Activated T-cell treated with anti-CD3 and anti-CD28 coated beads, Interleukin-2, amount 50 U/mL, for 24 hours (primary cell): ENCODE measurements at regions not wholly inside any gene's neighbourhood (a gene's known extent, or its start where the extent isn't known, plus 50 kb on each side); places are given as distances from the start of the nearest gene placed in this dataset.
"Not testable (repeated sequence)": the region's sequence is repeated elsewhere in the genome, so short reads cannot be mapped to it uniquely, and the experiment has no call there.

ENCODE experiments used
- DNase-seq: peaks from one replicate; pipeline ENCODE4 v3.0.0-alpha.2; 2020
- H3K27ac Mint-ChIP-seq: 2 replicates; pipeline ENCODE4 v1.8.0; 2020; ENCODE audit warnings: mild to moderate bottlenecking, mixed read lengths
- H3K27me3 Mint-ChIP-seq: 2 replicates; pipeline ENCODE4 v1.8.0; 2020; ENCODE audit warnings: mixed read lengths
- H3K36me3 Mint-ChIP-seq: 2 replicates; pipeline ENCODE4 v1.8.0; 2020; ENCODE audit warnings: low read depth, mixed read lengths
- H3K4me1 Mint-ChIP-seq: 2 replicates; pipeline ENCODE4 v1.8.0; 2020; ENCODE audit warnings: low read depth, mixed read lengths
- H3K4me3 Mint-ChIP-seq: 2 replicates; pipeline ENCODE4 v1.8.0; 2020; ENCODE audit warnings: mild to moderate bottlenecking, moderate library complexity, mixed read lengths
- H3K9me3 Mint-ChIP-seq: 2 replicates; pipeline ENCODE4 v1.8.0; 2020; ENCODE audit warnings: mixed read lengths

DNA sequence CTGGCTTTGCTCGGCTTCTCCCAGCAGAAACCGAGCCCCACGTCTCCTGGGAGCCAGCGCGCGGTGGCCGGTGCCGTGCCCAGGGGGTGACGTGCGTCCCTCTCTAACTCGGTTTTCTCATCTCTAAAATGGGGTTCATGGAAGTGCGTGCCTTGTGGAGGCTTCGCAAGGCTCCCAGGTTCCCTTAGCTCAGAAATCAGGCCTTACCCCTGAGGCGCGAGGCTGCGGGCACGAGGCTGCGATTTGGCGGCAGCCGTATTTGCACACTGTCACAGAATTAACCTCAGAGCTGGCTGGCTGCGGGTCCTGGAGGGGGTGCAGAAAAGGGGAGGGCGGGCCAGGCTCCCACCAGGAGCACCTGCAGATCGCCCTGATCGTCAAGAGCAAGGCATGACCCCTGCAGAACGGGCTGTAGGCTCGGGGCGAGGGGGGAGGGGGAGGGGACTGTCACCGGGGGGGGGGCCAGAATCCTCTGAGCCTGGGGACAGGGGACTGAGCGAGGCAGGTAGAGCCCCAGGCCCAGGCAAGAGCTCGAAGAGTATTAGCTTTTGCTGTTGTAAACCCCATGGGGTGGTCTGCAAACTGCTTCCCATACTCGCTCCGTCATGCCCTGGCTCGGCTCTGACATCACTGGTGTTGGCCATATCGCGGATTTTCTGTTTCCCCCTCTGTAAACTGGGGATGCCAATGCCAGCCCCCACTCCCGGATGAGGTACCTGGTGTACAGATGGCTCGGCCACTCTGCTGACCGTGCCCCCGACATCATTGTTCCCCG, 62.2 kb downstream of the CCNE1 start:
- Mint-ChIP-seq H3K4me1 (peaks cover 7% of the 10 kb centered on the region), H3K36me3 (no peaks in the 10 kb centered on the region), H3K4me3 (peak overlapping the region; percentile 20), H3K27ac (no peak overlapping the region), H3K27me3 (peaks cover 28% of the 10 kb centered on the region), H3K9me3 (no peaks in the 10 kb centered on the region)
- DNase-seq: no peak

DNA sequence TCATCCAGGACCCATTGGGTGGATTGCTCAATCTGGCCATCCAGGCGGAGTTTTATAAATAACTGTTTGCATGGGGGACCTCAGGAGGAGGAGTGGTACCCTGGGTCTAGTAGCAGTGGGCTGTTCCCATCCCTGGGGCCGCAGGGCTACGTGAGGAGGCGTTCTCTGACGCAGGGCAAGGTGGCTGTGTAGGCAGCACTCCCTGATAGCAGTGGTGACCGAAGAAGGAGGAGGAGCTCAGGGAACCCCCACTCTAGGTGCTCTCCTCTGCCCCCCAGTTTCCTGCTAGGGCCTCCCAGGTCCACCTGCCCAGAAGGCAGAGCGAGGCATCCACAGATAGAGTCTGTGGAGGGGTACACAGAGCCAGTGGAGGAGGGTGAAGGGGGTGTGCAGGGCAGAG, 64.1 kb downstream of the CCNE1 start:
- H3K4me1 Mint-ChIP-seq: peaks cover 7% of the 10 kb centered on the region
- H3K27ac Mint-ChIP-seq: no peak overlapping the region
- no peak overlapping the region for H3K4me3 Mint-ChIP-seq
- no peaks in the 10 kb centered on the region for H3K36me3 Mint-ChIP-seq
- no peaks in the 10 kb centered on the region for H3K9me3 Mint-ChIP-seq
- H3K27me3 Mint-ChIP-seq: peaks cover 30% of the 10 kb centered on the region
- no peak for DNase-seq

DNA sequence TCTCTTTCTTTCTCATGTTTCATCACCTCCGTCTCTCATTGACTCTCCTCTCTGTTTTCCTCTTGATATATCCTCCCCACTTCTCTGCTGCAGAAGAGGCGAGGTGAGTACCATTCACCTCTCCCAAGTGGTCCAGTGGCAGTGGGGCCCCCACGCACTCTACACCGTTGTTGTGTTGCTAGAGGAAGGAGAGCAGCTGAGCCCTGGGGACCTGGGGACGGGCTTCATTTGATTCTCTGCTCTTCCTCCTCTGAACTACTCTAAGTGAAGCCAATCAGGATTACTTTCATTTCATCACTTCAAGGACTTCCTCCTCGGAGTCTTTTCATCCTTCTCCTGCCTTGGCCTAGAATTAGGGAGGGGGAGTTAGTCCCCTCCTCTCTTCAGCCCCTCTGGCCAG, 64.6 kb downstream of the CCNE1 start:
- H3K27ac Mint-ChIP-seq: no peak overlapping the region
- no peaks in the 10 kb centered on the region for H3K36me3 Mint-ChIP-seq
- no peaks in the 10 kb centered on the region for H3K9me3 Mint-ChIP-seq
- H3K4me1 Mint-ChIP-seq: peaks cover 7% of the 10 kb centered on the region
- DNase-seq: no peak
- H3K4me3 Mint-ChIP-seq: no peak overlapping the region
- peaks cover 27% of the 10 kb centered on the region for H3K27me3 Mint-ChIP-seq

DNA sequence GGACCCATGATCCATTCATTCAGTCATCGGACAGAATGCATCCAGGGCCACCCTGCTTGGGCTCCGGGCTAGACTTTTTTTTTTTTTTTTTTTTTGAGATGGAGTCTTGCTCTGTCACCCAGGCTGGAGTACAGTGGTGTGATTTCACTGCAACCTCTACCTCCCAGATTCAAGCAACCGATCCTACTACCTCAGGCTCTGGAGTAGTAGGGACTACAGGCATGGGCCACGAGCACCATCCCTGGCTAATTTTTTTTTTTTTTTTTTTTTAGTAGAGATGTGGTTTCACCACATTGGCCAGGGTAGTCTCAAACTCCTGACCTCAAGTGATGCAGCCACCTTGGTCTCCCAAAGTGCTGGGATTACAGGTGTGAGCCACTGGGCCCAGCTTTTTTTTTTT, 65.1 kb downstream of the CCNE1 start:
- H3K9me3 Mint-ChIP-seq, DNase-seq, H3K27ac Mint-ChIP-seq, H3K4me1 Mint-ChIP-seq, H3K4me3 Mint-ChIP-seq, H3K36me3 Mint-ChIP-seq: not testable (repeated sequence)
- H3K27me3 Mint-ChIP-seq: peaks cover 25% of the 10 kb centered on the region

DNA sequence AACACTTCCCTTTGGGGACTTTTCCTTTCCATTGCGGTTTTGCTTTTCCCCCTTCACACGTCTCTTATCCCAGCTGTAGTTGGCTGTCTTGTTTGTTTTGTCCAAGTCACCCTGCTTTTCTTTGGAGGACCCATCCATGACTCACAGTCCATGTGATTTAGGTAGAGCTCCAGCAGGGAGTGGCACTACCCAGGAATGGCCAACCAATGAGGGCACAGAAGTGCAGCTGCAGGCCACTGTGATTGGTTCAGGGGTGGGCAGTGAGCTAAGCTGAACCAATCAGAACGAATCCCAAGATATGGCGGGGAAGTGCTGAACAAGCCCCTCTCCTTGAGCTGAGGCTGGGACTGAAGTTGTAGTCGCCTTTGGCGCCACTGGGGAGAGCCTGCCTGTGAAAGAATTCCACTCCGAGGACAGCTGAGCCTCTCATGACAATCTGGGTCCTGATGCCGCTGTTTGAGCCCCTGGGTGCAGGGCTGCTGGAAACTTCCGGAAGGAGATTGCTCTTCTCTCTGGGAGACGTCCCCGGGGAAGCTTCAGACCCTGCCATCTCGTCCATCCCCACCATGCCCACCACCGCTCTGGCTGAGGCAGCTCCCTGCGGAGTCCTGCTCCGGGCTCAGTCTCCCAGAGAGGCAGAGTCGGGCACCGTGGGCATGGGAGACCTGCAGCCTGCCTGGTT, 62.9 kb upstream of the URI1 start:
- H3K27me3 Mint-ChIP-seq: peaks cover 14% of the 10 kb centered on the region
- H3K27ac Mint-ChIP-seq: no peak overlapping the region
- no peaks in the 10 kb centered on the region for H3K36me3 Mint-ChIP-seq
- DNase-seq: no peak
- H3K9me3 Mint-ChIP-seq: no peaks in the 10 kb centered on the region
- no peaks in the 10 kb centered on the region for H3K4me1 Mint-ChIP-seq
- no peak overlapping the region for H3K4me3 Mint-ChIP-seq

DNA sequence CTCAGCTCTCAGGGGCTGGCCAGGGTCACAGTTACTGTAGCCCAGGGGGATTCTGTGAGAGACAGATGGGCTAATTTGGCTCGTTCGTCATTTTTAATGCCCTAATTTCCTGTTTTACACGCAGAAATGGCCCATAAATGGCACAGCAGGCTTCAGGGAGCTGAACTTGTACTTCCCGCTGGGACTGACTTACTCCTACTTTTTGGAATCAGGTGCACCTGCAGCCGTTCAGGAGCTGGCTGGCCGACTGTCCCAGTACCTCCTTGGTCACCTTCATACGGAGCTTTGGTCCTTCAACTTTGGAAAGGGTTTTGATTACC, 62.4 kb upstream of the URI1 start:
- Mint-ChIP-seq H3K36me3 (no peaks in the 10 kb centered on the region), H3K4me1 (no peaks in the 10 kb centered on the region), H3K9me3 (no peaks in the 10 kb centered on the region), H3K4me3 (no peak overlapping the region), H3K27ac (no peak overlapping the region), H3K27me3 (peaks cover 10% of the 10 kb centered on the region)
- DNase-seq: no peak

DNA sequence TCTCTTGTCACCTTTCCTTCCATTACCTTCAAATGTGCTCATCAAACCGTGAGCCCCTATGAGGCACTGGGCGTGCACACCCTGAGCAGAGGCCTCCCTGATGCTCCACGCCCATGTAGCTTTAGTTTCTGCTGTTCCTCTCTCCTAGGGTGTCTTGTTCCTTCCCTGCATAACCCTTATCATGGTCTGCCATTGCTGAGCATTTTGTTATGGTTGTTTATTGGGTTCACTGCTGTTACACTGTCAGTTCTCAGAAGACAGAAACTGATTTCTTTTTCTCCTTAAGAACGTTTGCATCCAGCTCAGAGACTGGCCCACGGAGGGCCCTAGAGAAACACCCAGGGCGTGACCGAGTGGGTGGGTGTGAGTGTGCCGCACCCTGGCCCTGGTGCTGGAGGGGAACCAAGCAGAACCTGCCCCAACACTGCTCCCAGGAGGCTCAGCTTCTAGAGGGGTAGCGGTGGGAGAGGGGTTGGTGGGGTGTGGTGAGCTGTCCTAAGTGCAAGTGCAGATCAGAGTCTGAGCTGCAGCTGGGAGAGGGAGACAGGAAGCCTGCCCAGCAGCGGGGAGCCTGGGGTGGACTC, 61.4 kb upstream of the URI1 start:
- H3K9me3 Mint-ChIP-seq: no peaks in the 10 kb centered on the region
- DNase-seq: no peak
- H3K4me3 Mint-ChIP-seq: no peak overlapping the region
- no peaks in the 10 kb centered on the region for H3K36me3 Mint-ChIP-seq
- peaks cover 8% of the 10 kb centered on the region for H3K27me3 Mint-ChIP-seq
- no peak overlapping the region for H3K27ac Mint-ChIP-seq
- H3K4me1 Mint-ChIP-seq: no peaks in the 10 kb centered on the region

DNA sequence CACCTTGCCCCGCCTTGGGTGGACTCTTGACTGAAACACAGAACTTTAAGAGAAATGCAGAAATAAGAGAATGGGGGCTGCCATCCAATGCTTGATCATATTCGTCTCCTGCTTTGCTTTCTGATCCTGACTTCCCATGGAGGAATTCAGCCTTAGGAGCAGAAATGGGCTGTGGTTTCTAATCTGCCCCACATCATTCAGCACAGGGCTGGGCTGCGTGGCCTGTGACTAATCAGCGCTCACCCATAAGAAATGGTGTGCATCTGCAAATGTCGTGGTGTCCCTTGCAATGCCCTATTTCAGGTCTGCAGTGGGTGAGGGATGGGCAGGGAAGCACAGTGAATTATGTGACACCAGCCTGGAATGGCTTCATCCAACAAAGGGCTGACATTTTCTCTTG, 60.7 kb upstream of the URI1 start:
- Mint-ChIP-seq H3K27me3 (peaks cover 8% of the 10 kb centered on the region), H3K27ac (no peak overlapping the region)
- no peak for DNase-seq

DNA sequence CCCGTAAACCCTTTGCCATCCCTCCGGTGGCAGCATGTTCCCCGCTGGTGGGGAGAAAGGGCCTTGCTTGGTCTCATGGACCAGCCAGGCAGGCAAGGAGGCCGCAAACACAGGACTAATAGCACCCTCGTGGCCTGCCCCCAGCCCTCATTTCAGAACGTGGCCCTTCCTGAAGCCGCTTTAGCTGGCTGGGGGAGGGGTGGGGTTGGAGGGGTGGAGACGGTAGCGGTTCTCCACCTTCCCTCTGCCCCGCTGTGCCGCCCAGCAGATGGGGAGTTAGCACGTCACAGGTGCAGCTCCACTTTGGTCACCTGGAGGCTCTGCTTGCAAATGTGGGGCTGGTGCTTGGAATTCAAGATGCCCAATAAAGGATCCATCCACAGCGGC, 59.3 kb upstream of the URI1 start:
- no peaks in the 10 kb centered on the region for H3K9me3 Mint-ChIP-seq
- H3K27ac Mint-ChIP-seq: no peak overlapping the region
- H3K36me3 Mint-ChIP-seq: no peaks in the 10 kb centered on the region
- H3K27me3 Mint-ChIP-seq: peaks cover 8% of the 10 kb centered on the region
- peaks cover 7% of the 10 kb centered on the region for H3K4me1 Mint-ChIP-seq
- no peak overlapping the region for H3K4me3 Mint-ChIP-seq
- no peak for DNase-seq

More for the DNA sequence above, 60.7 kb upstream of the URI1 start:
- no peaks in the 10 kb centered on the region for H3K4me1 Mint-ChIP-seq
- no peaks in the 10 kb centered on the region for H3K9me3 Mint-ChIP-seq
- no peak overlapping the region for H3K4me3 Mint-ChIP-seq
- no peaks in the 10 kb centered on the region for H3K36me3 Mint-ChIP-seq

DNA sequence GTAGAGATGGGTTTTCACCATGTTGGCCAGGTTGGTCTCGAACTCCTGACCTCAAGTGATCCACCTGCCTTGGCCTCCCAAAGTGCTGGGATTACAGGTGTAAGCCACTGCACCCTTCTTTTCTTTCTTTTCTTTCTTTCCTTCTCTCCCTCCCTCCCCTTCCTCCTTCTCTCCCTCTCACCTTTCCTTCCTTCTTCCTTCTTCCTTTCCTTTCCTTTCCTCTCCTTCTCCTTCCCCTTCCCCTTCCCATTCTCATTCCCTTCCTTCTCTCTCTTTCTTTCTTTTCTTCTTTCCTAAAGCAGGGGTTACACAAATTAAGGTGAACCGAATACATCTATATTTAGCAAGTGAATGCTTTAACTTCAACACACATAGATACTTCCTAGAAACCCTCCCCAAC, 58.0 kb upstream of the URI1 start:
- H3K36me3 Mint-ChIP-seq: no peaks in the 10 kb centered on the region
- no peaks in the 10 kb centered on the region for H3K9me3 Mint-ChIP-seq
- H3K27ac Mint-ChIP-seq: no peak overlapping the region
- DNase-seq: no peak
- no peak overlapping the region for H3K4me3 Mint-ChIP-seq
- H3K27me3 Mint-ChIP-seq: peaks cover 5% of the 10 kb centered on the region
- peaks cover 8% of the 10 kb centered on the region for H3K4me1 Mint-ChIP-seq

DNA sequence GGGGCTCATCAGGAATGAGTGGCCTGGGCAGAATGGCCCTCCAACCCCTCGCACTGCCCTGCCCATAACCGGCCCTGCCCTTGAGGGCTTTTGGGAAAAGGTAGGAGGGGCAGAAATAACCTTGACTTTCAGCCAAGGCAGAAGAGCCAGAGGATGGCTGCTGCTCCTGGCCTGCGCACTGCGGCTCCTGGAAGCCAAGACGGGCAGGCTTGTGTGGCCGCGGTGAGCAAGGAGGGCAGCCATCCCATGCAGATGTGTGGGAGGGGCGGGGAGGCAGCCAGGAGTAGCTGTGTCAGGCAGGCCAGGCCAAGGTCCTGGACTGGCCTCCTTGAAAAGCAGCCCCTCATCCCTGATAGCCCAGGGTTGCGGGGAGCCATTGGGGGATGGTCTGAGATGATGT, 57.6 kb upstream of the URI1 start:
- no peak for DNase-seq
- no peak overlapping the region for H3K4me3 Mint-ChIP-seq
- H3K4me1 Mint-ChIP-seq: peaks cover 8% of the 10 kb centered on the region
- no peaks in the 10 kb centered on the region for H3K36me3 Mint-ChIP-seq
- no peak overlapping the region for H3K27ac Mint-ChIP-seq
- H3K27me3 Mint-ChIP-seq: peaks cover 5% of the 10 kb centered on the region
- H3K9me3 Mint-ChIP-seq: no peaks in the 10 kb centered on the region

DNA sequence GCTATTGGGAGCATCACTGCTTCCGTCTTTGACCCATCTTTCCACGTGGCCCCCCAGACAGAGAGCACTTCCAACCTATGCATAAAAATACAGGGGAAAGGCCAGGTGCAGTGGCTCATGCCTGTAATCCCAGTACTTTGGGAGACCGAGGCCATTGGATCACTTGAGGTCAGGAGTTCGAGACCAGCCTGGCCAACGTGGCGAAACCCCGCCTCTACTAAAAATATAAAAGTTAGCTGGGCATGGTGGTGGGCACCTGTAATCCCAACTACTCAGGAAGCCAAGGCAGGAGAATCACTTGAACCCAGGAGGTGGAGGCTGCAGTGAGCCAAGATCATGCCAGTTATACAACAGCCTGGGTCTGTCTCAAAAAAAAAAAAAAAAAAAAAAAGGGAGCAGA, 55.9 kb upstream of the URI1 start:
- not testable (repeated sequence) for H3K27ac Mint-ChIP-seq, H3K4me1 Mint-ChIP-seq, H3K4me3 Mint-ChIP-seq, H3K9me3 Mint-ChIP-seq, H3K27me3 Mint-ChIP-seq, H3K36me3 Mint-ChIP-seq, DNase-seq

DNA sequence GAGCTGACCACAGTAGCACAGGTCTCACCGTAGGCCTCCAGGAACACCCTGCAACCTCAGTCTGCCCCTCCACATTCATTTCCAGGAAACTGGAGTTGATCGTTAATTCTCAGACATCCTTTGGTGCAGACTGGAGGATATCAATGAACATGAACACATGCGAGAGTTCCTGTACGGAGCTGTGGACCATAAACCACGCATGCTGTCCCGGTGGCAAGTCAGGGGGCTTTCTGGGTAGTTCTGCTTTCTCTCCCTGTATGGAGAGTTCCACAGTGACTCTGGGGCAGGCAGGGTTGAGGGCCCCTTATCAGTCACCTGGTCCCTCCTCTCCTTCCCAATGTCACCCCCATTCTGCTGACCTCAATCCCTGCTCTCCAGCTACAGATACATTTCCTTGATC, 55.5 kb upstream of the URI1 start:
- H3K27ac Mint-ChIP-seq: no peak overlapping the region
- no peak for DNase-seq
- peaks cover 8% of the 10 kb centered on the region for H3K4me1 Mint-ChIP-seq
- no peak overlapping the region for H3K4me3 Mint-ChIP-seq
- no peaks in the 10 kb centered on the region for H3K9me3 Mint-ChIP-seq
- H3K36me3 Mint-ChIP-seq: no peaks in the 10 kb centered on the region
- H3K27me3 Mint-ChIP-seq: no peaks in the 10 kb centered on the region

DNA sequence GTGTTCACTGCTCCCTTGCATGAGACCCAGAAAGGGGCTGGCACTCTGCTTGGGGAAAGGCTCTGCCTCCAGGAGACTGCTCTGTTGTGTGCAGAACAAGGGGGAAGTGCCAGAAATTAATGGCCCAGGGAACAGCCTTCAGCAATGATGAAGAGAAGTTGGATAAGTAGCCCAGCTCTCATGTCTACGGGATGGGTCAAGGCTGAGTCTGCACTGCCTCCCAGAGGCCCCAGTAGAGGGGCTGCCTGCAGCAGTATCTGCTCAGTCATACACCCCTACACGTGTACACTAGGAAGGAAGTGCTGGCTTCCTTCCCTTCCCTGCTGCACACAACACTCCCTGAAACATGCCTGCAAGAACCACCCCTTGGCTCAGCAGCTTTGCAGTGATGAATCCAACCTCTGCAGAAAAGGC, 54.6 kb upstream of the URI1 start:
- Mint-ChIP-seq H3K36me3 (no peaks in the 10 kb centered on the region), H3K4me3 (no peak overlapping the region), H3K9me3 (no peaks in the 10 kb centered on the region), H3K27me3 (no peaks in the 10 kb centered on the region), H3K27ac (no peak overlapping the region), H3K4me1 (peaks cover 8% of the 10 kb centered on the region)
- no peak for DNase-seq

DNA sequence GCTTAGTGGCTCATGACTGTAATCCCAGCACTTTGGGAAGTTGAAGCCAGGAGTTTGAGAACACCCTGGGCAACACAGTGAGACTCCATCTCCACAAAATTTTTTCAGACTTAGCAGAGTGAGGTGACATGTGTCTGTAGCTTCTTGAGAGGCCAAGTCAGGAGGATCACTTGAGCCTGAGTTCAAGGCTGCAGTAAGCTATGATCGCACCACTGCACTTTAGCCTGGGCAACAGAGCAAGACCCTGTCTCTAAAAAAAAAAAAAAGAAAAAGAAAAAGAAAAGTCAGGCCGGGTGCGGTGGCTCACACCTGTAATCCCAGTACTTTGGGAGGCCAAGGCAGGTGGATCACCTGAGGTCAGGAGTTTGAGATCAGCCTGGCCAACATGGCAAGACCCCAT, 54.0 kb upstream of the URI1 start:
- H3K36me3 Mint-ChIP-seq, H3K27me3 Mint-ChIP-seq, H3K9me3 Mint-ChIP-seq, H3K4me3 Mint-ChIP-seq, DNase-seq, H3K27ac Mint-ChIP-seq, H3K4me1 Mint-ChIP-seq: not testable (repeated sequence)
